ENCODE measurements at regions not wholly inside any gene's neighbourhood (a gene's known extent, or its start where the extent isn't known, plus 50 kb on each side); places are given as distances from the start of the nearest gene placed in this dataset.

DNA sequence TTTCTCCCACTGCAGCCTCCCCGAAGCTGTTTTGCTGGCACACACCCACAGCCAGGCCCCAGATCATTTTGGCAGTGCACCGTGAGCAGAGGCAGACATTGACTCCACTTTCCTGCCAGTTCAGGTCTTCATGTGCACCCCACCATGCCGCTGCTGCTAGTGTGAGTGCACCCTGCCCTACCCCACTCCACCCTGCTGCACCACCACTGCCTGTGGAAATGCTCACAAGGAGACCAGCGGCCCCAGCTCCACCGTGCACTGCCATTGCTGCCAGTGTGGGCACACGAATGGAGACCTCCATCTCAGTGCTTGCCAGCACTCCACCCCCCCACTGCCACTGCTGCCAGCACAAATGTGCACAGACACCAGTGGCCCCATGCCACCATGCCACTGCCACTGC, 277.6 kb upstream of the ZC4H2 start:
- Histone ChIP-seq H3K27ac (ENCODE audit: poor library complexity, severe bottlenecking) (no peak overlapping the region), H3K4me3 (ENCODE audit: severe bottlenecking) (no peak overlapping the region), H3K27me3 (ENCODE audit: insufficient read depth, poor library complexity, severe bottlenecking) (no peaks in the 10 kb centered on the region), H3K9me3 (ENCODE audit: severe bottlenecking) (no peaks in the 10 kb centered on the region), H3K4me1 (ENCODE audit: insufficient read depth, poor library complexity, severe bottlenecking) (no peaks in the 10 kb centered on the region), H3K36me3 (ENCODE audit: low read depth) (no peaks in the 10 kb centered on the region)
- TF ChIP-seq, protein P1, sequence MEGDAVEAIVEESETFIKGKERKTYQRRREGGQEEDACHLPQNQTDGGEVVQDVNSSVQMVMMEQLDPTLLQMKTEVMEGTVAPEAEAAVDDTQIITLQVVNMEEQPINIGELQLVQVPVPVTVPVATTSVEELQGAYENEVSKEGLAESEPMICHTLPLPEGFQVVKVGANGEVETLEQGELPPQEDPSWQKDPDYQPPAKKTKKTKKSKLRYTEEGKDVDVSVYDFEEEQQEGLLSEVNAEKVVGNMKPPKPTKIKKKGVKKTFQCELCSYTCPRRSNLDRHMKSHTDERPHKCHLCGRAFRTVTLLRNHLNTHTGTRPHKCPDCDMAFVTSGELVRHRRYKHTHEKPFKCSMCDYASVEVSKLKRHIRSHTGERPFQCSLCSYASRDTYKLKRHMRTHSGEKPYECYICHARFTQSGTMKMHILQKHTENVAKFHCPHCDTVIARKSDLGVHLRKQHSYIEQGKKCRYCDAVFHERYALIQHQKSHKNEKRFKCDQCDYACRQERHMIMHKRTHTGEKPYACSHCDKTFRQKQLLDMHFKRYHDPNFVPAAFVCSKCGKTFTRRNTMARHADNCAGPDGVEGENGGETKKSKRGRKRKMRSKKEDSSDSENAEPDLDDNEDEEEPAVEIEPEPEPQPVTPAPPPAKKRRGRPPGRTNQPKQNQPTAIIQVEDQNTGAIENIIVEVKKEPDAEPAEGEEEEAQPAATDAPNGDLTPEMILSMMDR (IDR thresholded peaks at IDR 0.05; ENCODE audit: poor library complexity, severe bottlenecking) = no peak
- ATAC-seq (ENCODE audit: low read depth) = no peak
- no peak for DNase-seq (ENCODE audit: low spot score)

DNA sequence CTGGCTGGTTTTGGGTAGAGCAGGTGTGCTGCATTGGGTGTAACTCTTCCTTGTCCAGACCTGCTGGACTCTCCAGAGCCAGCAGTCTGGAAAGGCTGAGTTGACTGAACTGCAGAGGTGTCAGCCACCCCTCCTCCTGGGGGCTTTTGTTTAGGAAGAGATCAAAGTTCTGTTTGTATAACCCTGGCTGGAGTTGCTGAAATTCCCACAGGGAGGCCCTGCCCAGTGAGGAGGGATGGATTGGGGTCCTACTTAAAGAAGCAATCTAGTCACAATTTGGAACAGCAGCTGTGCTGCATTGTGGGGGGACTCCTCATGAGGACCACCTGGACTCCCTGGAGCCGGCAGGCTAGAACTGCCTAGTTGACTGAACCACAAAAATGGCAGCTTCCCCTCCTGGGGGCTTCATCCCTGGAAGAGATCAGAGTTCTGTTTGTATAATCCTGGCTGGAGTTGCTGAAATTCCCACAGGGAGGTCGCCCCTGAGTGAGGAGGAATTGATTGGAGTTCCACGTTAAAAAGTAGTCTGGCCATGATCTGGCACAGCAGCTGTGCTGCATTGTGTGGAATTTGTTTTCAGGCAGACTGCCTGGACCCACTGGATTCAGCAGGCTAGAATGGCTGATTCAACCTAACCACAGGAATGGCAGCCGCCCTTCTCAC, 264.9 kb upstream of the ZC4H2 start:
- DNase-seq (ENCODE audit: low spot score) = no peak
- no peak for ATAC-seq (ENCODE audit: low read depth)
- H3K27me3 ChIP-seq (ENCODE audit: insufficient read depth, poor library complexity, severe bottlenecking) = no peaks in the 10 kb centered on the region
- TF ChIP-seq, protein P1 (IDR thresholded peaks at IDR 0.05; ENCODE audit: poor library complexity, severe bottlenecking) = no peak
- no peak overlapping the region for H3K27ac ChIP-seq (ENCODE audit: poor library complexity, severe bottlenecking)
- H3K4me1 ChIP-seq (ENCODE audit: insufficient read depth, poor library complexity, severe bottlenecking) = no peaks in the 10 kb centered on the region
- H3K9me3 ChIP-seq (ENCODE audit: severe bottlenecking) = no peaks in the 10 kb centered on the region
- H3K4me3 ChIP-seq (ENCODE audit: severe bottlenecking) = no peak overlapping the region
- no peaks in the 10 kb centered on the region for H3K36me3 ChIP-seq (ENCODE audit: low read depth)

DNA sequence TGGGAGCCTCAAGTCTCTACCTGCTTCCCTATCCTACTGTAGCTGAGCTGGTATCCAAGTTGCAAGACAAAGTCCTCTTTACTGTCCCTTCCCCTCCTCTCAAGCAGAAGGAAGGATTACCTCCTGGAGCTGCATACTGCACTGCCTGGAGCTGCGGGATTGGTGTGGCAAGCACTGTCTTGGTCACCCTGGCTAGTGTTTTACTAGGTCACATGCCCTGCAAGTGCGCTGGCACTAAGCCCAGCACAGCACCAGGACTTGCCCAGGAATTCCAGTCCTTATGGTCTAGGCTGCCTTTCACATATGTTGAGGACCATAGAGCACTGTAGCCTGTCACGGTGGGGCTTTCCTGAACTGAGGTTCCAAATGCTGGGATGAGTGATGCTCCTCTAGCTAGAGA, 227.3 kb upstream of the ZC4H2 start:
- no peak for DNase-seq (ENCODE audit: low spot score)
- TF ChIP-seq, protein P1 (IDR thresholded peaks at IDR 0.05; ENCODE audit: poor library complexity, severe bottlenecking) = no peak
- Histone ChIP-seq H3K4me1 (ENCODE audit: insufficient read depth, poor library complexity, severe bottlenecking) (no peaks in the 10 kb centered on the region), H3K27me3 (ENCODE audit: insufficient read depth, poor library complexity, severe bottlenecking) (no peaks in the 10 kb centered on the region), H3K27ac (ENCODE audit: poor library complexity, severe bottlenecking) (no peak overlapping the region), H3K4me3 (ENCODE audit: severe bottlenecking) (no peak overlapping the region), H3K36me3 (ENCODE audit: low read depth) (no peaks in the 10 kb centered on the region), H3K9me3 (ENCODE audit: severe bottlenecking) (no peaks in the 10 kb centered on the region)
- no peak for ATAC-seq (ENCODE audit: low read depth)

DNA sequence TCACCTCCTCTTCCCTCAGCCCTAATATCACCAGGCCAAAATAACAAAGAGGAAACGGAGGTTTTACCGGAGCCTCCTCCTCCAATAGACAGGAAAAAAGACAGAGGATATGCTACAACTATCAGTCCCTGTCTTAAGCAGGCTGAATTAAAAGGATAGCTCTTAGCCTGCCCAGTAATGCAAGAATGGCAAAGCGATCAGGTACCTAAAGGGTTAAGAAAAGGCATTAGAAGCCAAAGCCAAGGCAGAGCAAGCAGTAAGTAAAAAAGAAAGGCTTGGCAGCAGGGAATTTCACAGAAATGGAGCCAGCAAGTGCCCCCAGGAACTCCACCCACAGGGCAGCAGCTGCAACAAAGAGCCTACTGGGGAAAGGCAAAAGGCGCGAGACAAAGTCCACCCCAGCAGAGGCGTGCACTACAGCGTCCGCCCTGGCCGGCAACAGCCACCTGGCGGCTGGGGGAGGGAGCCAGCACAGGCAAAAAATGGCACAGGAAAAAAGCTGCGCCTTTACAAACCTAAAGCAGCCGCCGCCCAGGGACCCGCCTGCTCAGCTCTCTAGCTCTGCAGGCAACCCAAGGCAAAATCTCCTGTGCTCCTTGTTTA, 220.6 kb upstream of the ZC4H2 start:
- H3K4me3 ChIP-seq (ENCODE audit: severe bottlenecking) = no peak overlapping the region

More for the DNA sequence above, 220.6 kb upstream of the ZC4H2 start:
- Histone ChIP-seq H3K27ac (ENCODE audit: poor library complexity, severe bottlenecking) (no peak overlapping the region), H3K27me3 (ENCODE audit: insufficient read depth, poor library complexity, severe bottlenecking) (no peaks in the 10 kb centered on the region), H3K9me3 (ENCODE audit: severe bottlenecking) (no peaks in the 10 kb centered on the region), H3K4me1 (ENCODE audit: insufficient read depth, poor library complexity, severe bottlenecking) (no peaks in the 10 kb centered on the region), H3K36me3 (ENCODE audit: low read depth) (no peaks in the 10 kb centered on the region)
- peak; percentile 55; the same call in 2 of the 3 replicates for ATAC-seq (ENCODE audit: low read depth)
- DNase-seq (ENCODE audit: low spot score) = no peak
- TF ChIP-seq, protein P1 (IDR thresholded peaks at IDR 0.05; ENCODE audit: poor library complexity, severe bottlenecking) = no peak
